ENCODE measurements at regions not wholly inside any gene's neighbourhood (a gene's known extent, or its start where the extent isn't known, plus 50 kb on each side); places are given as distances from the start of the nearest gene placed in this dataset.
A peak's percentile ranks its signal among the peaks of the same experiment; 100 is the strongest.

- Mint-ChIP-seq H3K4me1 (ENCODE audit: low read depth) (peaks cover 30% of the 10 kb centered on the region), H3K27ac (peak overlapping the region; percentile 87), H3K27me3 (ENCODE audit: insufficient read depth) (peaks cover 1% of the 10 kb centered on the region), H3K9me3 (peaks cover 4% of the 10 kb centered on the region; the same call in 1 of the 2 replicates), H3K4me3 (no peak overlapping the region; the same call in 1 of the 2 replicates), H3K36me3 (ENCODE audit: low read depth) (no peaks in the 10 kb centered on the region)
- no peak for TF ChIP-seq CTCF (IDR thresholded peaks at IDR 0.05)
- peak; percentile 59 for DNase-seq
These were observed 182.1 kb downstream of the MOSPD2 start for GRCh38 chrX:15055146-15055930.

DNA sequence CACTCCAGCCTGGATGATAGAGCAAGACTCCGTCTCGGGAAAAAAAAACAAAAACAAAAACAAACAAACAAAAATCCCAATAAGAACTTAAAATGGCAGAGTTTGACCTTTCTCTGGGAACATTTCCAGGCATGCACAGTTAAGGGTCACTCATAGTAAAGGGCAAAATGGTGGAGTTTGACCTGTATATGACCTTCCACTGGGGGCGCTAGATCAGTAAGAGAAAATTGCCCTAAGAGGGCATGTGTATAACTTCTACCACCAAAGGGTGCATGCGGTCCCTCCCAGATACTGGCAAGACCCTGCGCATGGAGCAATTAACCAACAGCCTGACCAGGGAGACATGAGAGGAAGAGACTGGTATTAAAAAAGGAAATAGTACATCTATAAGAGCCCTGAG is 177.2 kb downstream of the MOSPD2 start:
- no peak overlapping the region for H3K27ac Mint-ChIP-seq
- no peak for DNase-seq
- TF ChIP-seq CTCF (IDR thresholded peaks at IDR 0.05) = 0 out of 2 replicates have a peak, but pooled peaks have one; percentile 3
- no peak overlapping the region for H3K4me3 Mint-ChIP-seq
- peaks cover 4% of the 10 kb centered on the region; the same call in 1 of the 2 replicates for H3K9me3 Mint-ChIP-seq
- H3K4me1 Mint-ChIP-seq (ENCODE audit: low read depth) = peaks cover 8% of the 10 kb centered on the region
- no peaks in the 10 kb centered on the region for H3K36me3 Mint-ChIP-seq (ENCODE audit: low read depth)
- peaks cover 1% of the 10 kb centered on the region for H3K27me3 Mint-ChIP-seq (ENCODE audit: insufficient read depth)

GRCh38 chrX:15043538-15043937 is 170.3 kb downstream of the MOSPD2 start:
- no peaks in the 10 kb centered on the region for H3K27me3 Mint-ChIP-seq (ENCODE audit: insufficient read depth)

GRCh38 chrX:15033917-15034316 is 160.7 kb downstream of the MOSPD2 start:
- H3K4me3 Mint-ChIP-seq = no peak overlapping the region
- DNase-seq = no peak
- H3K9me3 Mint-ChIP-seq = no peaks in the 10 kb centered on the region
- no peak for TF ChIP-seq CTCF (IDR thresholded peaks at IDR 0.05)
- peaks cover 7% of the 10 kb centered on the region for H3K4me1 Mint-ChIP-seq (ENCODE audit: low read depth)
- H3K27me3 Mint-ChIP-seq (ENCODE audit: insufficient read depth) = no peaks in the 10 kb centered on the region
- H3K36me3 Mint-ChIP-seq (ENCODE audit: low read depth) = no peaks in the 10 kb centered on the region
- H3K27ac Mint-ChIP-seq = no peak overlapping the region

More at GRCh38 chrX:15043538-15043937, 170.3 kb downstream of the MOSPD2 start:
- no peaks in the 10 kb centered on the region for H3K36me3 Mint-ChIP-seq (ENCODE audit: low read depth)
- no peaks in the 10 kb centered on the region for H3K9me3 Mint-ChIP-seq
- H3K4me3 Mint-ChIP-seq = no peak overlapping the region
- no peak for DNase-seq
- no peak overlapping the region for H3K27ac Mint-ChIP-seq
- TF ChIP-seq CTCF (IDR thresholded peaks at IDR 0.05) = no peak
- H3K4me1 Mint-ChIP-seq (ENCODE audit: low read depth) = no peaks in the 10 kb centered on the region

DNA sequence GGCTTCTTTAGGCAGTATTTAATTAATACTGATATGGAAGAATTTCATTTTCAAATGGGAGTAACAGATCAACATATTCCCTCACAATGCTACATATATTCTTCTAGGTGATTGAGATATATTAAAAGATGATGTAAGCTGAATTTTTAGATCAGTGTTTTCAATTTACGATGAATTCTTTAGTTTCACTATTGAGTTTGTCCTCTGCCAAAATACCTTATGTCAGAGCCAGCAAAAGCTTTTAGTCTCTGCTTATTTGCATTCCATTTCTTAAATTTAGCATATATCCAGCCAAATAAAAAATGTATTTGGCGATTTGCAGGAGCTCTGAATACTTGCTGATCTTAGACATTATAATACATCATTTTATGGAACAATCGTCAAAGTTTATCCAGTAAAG is 144.3 kb downstream of the MOSPD2 start:
- DNase-seq = no peak
- H3K27me3 Mint-ChIP-seq (ENCODE audit: insufficient read depth) = no peaks in the 10 kb centered on the region
- no peak for TF ChIP-seq CTCF (IDR thresholded peaks at IDR 0.05)
- no peak overlapping the region for H3K27ac Mint-ChIP-seq
- H3K36me3 Mint-ChIP-seq (ENCODE audit: low read depth) = no peaks in the 10 kb centered on the region
- H3K4me3 Mint-ChIP-seq = no peak overlapping the region
- peaks cover 5% of the 10 kb centered on the region; the same call in 1 of the 2 replicates for H3K4me1 Mint-ChIP-seq (ENCODE audit: low read depth)
- H3K9me3 Mint-ChIP-seq = no peaks in the 10 kb centered on the region

Data from HFFc6 (cell line).